Epidermal melanocyte (primary cell): ENCODE measurements at regions not wholly inside any gene's neighbourhood (a gene's known extent, or its start where the extent isn't known, plus 50 kb on each side); places are given as distances from the start of the nearest gene placed in this dataset.
"Not testable (repeated sequence)": the region's sequence is repeated elsewhere in the genome, so short reads cannot be mapped to it uniquely, and the experiment has no call there.

ENCODE experiments used
- DNase-seq: peaks from one replicate; pipeline ENCODE4 v3.0.0; 2011; ENCODE audit warnings: low spot score; ENCODE audit not compliant: insufficient read length

- DNase-seq: no peak
Observed at GRCh38 chr7:155377071-155377837, 79.6 kb downstream of the INSIG1 start.

DNA sequence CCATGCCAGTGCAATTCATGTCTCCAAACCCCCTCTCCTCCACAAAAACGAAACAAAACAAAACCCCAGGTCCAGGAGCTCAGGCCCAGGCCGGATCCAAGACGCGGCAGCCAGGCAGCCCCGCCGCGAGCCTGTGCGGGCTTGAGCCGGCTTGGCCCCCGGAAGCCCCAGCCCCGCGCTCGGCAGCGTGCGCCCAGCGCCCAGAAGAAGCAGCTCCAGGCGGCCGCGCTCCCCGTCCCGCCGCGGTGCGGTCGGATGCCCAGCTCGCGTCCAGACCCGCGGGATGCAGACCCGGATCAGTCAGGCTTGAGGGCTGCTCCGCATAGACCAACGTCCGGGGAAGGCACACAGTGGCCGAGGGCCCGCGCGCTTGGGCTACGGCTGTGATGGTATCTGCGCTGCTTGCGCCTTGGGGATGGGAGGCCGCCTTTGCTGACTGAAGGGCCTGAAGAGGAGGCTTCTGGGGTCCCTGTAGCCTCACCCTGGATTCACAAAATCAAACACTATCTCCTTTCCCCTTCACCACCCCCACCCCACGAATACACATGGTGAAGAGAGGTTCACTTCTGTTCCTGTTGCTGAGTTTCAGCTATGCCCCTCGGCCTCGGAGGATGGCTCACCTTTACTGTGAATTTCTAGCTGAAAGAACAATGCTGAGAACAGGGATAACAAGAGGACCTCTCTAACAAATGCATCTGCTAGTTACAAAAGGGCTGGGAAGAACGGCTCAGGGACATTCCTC, 79.9 kb upstream of the EN2 start:
- no peak for DNase-seq

DNA sequence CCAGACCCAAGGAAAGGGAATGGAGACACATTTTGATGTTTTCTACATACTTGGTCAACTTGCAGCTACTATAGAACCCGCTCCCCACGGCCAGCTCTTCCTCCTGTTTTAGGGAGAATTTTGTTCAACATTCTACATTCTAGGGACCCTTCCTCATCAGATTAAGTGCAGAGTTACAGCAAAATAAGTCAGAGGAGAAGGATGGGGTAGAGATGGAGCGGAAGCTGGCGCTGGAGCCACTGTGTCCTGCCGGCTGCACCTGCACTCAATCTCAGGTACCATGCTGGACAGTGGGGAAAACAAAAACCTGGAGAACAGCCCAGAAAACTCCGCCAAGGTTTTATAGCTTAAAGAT, 79.4 kb upstream of the EN2 start:
- no peak for DNase-seq

- no peak for DNase-seq
Observed at GRCh38 chr7:155378959-155379871, 78.7 kb upstream of the EN2 start.

DNA sequence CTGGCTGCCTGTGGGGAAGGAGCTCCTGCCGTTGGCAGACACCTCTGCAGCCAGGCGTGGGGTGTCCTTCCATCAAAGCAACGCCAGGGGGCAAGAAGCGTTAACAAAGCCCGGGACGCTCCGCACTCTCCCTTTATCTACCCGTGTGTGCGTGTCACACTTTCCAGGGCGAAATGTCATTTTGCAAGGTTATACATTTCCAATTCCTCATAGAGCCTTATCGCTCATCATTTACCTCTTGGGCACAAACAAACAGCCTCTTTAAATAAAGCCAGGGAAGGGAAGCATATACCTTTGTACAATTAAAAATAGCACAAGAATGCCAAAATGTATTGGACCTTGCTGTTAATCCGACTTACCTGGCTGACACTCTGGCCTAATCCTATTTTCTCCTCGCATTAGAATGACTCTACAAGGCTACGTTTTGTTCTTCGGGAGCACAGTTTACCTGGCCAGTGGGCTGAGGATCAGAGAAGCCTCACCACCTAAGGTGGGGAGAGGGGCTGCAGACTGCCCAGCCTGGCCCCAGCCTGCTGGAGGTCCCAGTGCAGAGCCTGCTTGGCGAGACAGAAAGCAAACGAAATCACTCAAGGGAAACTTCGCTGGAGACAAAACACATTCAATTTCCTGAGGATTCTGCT, 77.6 kb upstream of the EN2 start:
- peak; percentile 81 for DNase-seq

- no peak for DNase-seq
Observed at GRCh38 chr7:155380976-155381851, 76.7 kb upstream of the EN2 start.

DNA sequence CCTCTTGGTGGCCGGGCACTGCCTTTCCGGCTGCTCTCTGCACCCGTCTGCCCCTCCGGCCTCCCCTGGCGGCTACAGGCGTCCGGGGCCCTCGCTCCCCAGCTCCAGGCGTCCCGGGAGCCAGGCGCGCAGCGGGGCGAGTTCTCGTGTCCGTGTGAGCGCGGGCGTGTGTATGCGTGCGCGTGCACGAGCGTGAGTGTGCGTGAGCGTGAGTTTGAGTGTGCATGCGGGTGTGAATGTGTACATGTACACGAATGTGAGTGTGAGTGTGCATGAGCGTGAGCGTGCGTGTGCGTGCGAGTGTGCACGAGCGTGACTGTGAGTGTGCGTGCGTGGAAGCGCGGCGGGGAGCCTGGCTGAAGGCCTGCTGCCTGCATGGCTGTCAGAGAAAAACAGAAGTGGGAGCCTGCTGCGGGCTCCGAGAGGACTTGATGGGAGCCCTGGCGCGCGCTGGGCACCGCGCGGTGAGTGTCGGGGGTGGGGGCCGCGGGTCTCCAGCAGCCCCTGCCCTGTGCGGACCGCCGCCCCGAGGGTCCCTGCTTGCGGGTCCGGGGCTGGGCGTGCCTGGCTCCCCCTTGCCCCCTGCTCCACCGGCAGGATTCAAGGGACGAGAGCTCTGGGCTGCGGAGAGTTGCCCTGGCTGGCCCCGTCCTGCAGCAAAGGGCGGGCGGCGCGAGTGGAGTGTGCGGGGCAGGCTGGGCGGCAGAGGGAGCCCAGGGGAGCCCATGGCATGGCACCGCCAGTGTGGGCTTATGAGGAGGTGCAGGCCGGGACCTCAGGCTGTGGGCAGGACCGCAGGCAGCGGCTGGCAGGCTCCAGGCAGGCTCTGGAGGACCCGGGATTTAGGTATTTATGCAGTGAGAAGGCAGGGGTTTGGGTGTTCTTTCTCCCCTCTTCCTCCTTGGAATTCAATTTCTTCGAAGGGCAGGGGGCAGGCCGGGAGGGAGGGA, 75.8 kb upstream of the EN2 start:
- no peak for DNase-seq

DNA sequence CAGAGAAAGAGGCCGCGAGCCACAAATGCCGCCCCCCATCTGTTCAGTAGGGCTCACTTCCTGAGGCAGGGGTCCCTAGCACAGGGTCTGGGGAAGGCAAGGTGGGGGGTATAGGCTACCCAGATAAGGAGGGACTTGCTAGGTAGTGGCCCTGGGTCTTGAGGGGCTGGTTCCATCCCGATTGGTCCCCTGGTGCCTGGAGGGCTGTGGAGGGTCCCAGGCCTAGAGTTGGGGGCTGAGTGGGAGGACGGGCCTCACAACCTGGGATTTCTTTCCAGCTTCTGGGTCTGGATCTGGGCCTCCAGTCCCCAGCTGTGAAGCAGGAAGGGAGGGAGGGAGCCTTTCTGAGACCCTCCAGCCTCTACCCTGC, 75.1 kb upstream of the EN2 start:
- DNase-seq: no peak

DNA sequence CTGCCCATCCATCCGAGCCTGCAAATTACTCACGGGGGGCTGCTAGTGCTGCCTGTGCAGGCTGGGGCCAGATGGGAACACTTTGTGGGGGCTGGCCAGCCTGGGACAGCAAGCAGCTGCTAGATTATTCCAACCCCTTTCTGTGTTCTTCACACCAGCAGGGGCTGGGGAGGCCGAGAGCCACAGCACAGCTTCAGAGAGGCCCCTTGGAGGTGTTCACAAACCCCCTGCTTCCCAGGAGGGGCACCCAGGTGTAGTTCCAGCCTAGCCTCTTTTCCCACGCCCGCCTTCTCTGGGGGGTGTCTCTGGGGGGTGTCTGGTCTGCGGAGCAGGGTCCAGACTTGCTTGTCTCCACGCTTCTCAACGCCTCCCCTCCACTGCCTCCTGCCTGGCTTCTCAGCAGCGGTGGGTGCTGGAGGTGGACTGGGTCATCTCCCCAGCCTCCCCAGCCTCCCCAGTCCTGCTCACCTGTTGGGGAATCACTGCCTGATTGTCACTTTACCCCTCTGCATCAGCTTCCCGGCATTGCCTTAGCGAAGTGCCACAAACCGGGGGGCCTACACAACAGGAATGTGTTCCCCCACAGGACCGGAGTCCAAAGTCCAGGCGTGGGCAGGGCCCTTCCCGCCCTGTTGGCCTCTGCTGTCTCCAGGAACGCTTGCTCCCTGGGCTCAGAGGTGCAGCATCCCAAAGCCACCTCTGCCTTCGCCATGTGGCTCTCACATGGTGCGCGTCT, 74.0 kb upstream of the EN2 start:
- DNase-seq: no peak

GRCh38 chr7:155384751-155385150, 73.2 kb upstream of the EN2 start:
- DNase-seq: no peak

- DNase-seq: not testable (repeated sequence)
Observed at GRCh38 chr7:155385182-155385581, 72.7 kb upstream of the EN2 start.

- DNase-seq: no peak
Observed at GRCh38 chr7:155386608-155387007, 71.3 kb upstream of the EN2 start.

- DNase-seq: no peak
Observed at GRCh38 chr7:155387066-155387620, 70.8 kb upstream of the EN2 start.

DNA sequence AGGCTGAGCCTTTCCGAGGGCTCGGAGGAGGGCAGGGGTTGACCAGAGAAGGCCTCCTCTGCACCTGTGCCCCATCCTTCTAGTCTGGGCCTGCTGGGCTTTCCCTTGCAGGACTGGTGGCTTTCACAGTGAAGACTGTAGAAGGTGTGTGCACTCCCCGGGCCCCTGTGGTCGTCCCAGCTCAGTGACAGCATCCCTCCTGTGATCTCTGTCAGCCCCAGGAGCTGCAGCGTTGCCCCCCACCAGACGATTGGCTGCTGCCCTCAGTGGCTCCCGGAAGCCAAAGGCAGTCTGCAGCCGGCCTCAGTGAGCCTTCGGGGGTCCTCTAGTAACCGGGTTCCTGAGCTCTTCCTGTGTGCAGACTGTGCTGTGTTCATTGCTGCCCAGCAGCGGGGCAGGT, 69.4 kb upstream of the EN2 start:
- DNase-seq: no peak

DNA sequence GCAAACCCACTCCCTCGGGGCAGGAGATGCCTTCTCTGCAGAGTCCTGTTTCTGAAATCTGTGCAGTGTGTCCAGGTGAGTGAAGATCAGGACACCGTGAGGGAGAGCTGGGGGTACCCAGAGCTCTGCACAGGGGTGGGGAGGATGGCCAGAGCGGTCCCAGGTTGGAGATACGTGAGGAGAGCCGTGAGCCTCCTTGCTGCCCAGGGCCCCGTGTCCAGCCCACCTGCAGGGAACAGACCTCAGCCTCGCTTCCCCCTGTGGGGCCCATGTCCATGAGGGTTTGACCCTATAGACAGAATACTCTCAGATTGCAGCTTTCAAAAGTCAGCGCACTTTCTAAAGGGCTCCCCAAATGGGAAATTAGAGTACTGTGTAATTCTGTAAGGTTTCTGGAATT, 66.5 kb upstream of the EN2 start:
- DNase-seq: no peak

GRCh38 chr7:155392726-155393570, 65.0 kb upstream of the EN2 start:
- no peak for DNase-seq

DNA sequence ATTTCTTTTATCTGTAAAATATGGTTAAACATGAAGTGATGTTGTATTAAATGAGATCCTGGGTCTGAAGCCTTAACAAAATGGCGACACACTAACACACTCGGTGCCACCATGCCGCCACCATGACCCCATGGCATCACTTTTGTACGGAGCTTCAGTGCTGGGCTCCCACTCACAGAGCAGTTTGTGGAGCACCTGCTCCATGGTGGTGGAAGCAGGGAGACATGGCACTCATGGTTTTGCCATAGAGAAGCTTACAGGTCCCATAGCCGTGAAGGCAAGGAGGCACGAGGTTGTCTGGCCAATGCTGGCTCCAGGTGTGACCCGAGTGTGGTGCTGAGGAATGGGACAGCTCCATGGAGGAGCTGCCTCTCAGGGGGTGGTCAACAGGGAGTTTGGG, 63.5 kb upstream of the EN2 start:
- no peak for DNase-seq
